ENCODE measurements at regions not wholly inside any gene's neighbourhood (a gene's known extent, or its start where the extent isn't known, plus 50 kb on each side); places are given as distances from the start of the nearest gene placed in this dataset.

- DNase-seq (ENCODE audit: low spot score): no peak
- no peak for TF ChIP-seq CTCF (IDR thresholded peaks at IDR 0.05; ENCODE audit: extremely low read depth, insufficient read depth, missing control alignments)
- in situ Hi-C loops (cut with MboI; ENCODE audit: low pct_unique_long_range_greater_than_20kb, low sequenced_read_pairs, unreplicated experiment): no loop called here
Observed at GRCh38 chr12:85695097-85695715, 141.0 kb downstream of the RASSF9 start.

DNA sequence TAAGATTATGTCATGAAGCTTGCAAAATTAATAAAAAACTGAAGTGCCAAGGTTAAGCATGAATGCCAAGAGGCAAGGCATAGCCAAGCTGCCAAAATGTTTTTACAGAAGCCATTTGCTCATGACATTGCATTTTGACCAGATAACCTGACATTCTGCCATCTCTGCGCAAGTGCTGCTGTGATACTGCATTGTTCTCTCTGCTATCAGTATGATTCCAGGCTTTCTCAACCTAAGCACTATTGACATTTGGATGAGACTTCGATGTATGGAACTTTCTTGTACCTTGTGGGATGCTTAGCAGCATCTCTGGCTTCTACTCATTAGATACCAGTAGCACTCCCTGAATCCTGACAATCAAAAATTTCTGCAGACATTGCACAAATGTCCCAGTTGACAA is 139.2 kb downstream of the RASSF9 start:
- no peak for TF ChIP-seq CTCF (IDR thresholded peaks at IDR 0.05; ENCODE audit: extremely low read depth, insufficient read depth, missing control alignments)
- in situ Hi-C loops (cut with MboI; ENCODE audit: low pct_unique_long_range_greater_than_20kb, low sequenced_read_pairs, unreplicated experiment): no loop called here
- no peak for DNase-seq (ENCODE audit: low spot score)

GRCh38 chr12:85698937-85699336 is 137.3 kb downstream of the RASSF9 start:
- in situ Hi-C loops (cut with MboI; ENCODE audit: low pct_unique_long_range_greater_than_20kb, low sequenced_read_pairs, unreplicated experiment): no loop called here
- DNase-seq (ENCODE audit: low spot score): no peak

DNA sequence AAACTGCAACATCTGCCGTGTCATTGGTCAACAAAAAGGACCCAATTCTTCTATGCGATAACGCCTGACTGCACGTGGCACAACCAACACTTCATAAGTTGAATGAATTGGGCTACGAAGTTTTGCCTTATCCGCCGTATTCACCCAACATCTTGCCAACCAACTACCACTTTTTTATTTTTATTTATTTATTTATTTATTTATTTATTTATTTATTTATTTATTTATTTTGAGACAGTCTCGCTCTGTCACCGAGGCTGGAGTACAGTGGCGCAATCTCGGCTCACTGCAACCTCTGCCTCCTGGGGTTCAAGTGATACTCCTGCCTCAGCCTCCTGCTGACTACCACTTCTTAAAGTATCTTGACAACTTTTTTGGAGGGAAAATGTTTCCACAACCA is 127.4 kb downstream of the RASSF9 start:
- in situ Hi-C loops (cut with MboI; ENCODE audit: low pct_unique_long_range_greater_than_20kb, low sequenced_read_pairs, unreplicated experiment): no loop called here

More at GRCh38 chr12:85698937-85699336, 137.3 kb downstream of the RASSF9 start:
- TF ChIP-seq CTCF (IDR thresholded peaks at IDR 0.05; ENCODE audit: extremely low read depth, insufficient read depth, missing control alignments): no peak

DNA sequence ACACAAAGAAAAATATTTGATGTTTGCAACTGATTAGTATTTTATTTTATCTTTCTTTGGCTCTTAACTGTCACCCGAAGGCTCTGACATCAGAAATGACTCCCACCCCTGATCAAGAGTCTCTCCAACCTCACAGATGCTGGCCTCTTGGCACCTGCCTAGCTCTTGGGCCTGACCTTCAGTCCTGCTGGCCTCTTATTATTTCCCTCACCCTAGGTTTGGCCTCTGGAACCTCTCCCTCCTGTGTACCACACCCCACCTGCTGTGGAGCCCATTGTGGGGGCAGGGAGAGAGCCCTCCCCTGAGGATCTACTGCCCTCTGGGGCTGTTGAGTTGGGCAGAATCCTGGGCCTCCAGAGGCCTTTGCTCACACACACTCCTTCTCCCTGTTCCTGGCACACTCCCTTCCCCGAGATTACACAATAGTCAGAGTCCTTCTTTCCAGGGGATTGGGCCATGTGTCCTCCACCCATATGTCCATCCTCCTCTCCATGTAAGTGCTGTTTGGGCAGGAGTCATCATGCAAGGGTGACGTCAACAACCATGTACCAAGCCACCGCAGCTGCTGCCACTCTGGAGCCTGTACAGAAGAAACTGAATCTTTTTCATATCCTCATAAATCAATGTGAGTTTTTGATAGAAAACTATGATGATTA is 124.3 kb downstream of the RASSF9 start:
- in situ Hi-C loops (cut with MboI; ENCODE audit: low pct_unique_long_range_greater_than_20kb, low sequenced_read_pairs, unreplicated experiment): no loop called here
- TF ChIP-seq CTCF (IDR thresholded peaks at IDR 0.05; ENCODE audit: extremely low read depth, insufficient read depth, missing control alignments): no peak
- DNase-seq (ENCODE audit: low spot score): no peak

More for the DNA sequence above, 127.4 kb downstream of the RASSF9 start:
- TF ChIP-seq CTCF (IDR thresholded peaks at IDR 0.05; ENCODE audit: extremely low read depth, insufficient read depth, missing control alignments): no peak
- no peak for DNase-seq (ENCODE audit: low spot score)

DNA sequence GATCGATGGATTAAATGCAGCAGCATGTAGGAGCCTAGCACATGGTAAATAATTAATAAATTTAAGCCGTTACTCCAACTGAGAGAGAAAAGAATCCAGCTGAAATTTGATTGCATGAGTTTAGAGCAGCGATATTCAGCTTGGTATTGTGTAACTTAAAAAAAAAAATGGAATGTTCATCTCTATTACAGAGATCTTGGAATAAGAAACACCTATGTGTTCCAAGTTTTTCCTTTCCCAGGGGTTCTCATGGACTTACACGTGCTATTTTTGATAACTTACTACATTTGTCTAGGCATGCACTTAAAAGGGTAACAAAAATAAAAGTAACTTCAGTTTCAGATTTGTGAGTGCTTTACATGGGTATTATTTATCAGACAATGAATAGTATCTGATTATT is 122.8 kb downstream of the RASSF9 start:
- no peak for TF ChIP-seq CTCF (IDR thresholded peaks at IDR 0.05; ENCODE audit: extremely low read depth, insufficient read depth, missing control alignments)
- in situ Hi-C loops (cut with MboI; ENCODE audit: low pct_unique_long_range_greater_than_20kb, low sequenced_read_pairs, unreplicated experiment): no loop called here
- no peak for DNase-seq (ENCODE audit: low spot score)
